Left lung (tissue), 4 donors: ENCODE measurements at regions not wholly inside any gene's neighbourhood (a gene's known extent, or its start where the extent isn't known, plus 50 kb on each side); places are given as distances from the start of the nearest gene placed in this dataset.

Experiments used
- ATAC-seq: fragments of 200-7000 bp; cut with Tn5 transposase; one replicate; pipeline ENCODE4 v1.9.1; 2020; ENCODE audit warnings: moderate library complexity
- DNase-seq, 4 donors: peaks; one replicate each; pipeline ENCODE4 v3.0.0-alpha.2; 2013 to 2020
- H3K27ac ChIP-seq, 2 donors: fragments of 200-600 bp; sonication (generic) in 1 of 2; one replicate each; pipeline versions ENCODE4 v1.5.0 to v1.8.0; 2020 to 2021
- H3K27me3 ChIP-seq, 2 donors: fragments of 200-600 bp; sonication (generic) in 1 of 2; one replicate each; pipeline versions ENCODE4 v1.5.0 to v1.8.0; 2020 to 2021
- H3K36me3 ChIP-seq, 2 donors: fragments of 200-600 bp; sonication (generic) in 1 of 2; one replicate each; pipeline versions ENCODE4 v1.5.0 to v1.8.0; 2020 to 2021
- H3K4me1 ChIP-seq, 2 donors: fragments of 200-600 bp; one replicate each; pipeline ENCODE4 v1.8.0; 2021
- H3K4me3 ChIP-seq, 2 donors: fragments of 200-600 bp; sonication (generic) in 1 of 2; one replicate each; pipeline versions ENCODE4 v1.5.0 to v1.8.0; 2020 to 2021; ENCODE audit warnings: mild to moderate bottlenecking in 1 of 2
- H3K9me3 ChIP-seq, 2 donors: fragments of 200-600 bp; sonication (generic) in 1 of 2; one replicate each; pipeline versions ENCODE4 v1.5.0 to v1.8.0; 2020 to 2021
- CTCF ChIP-seq, 2 donors: fragments of 200-600 bp; sonication (generic) in 1 of 2; IDR thresholded peaks; one replicate each; pipeline versions ENCODE4 v1.5.0 to v1.8.0; 2021; ENCODE audit warnings: antibody characterized with exemption in 2 of 2
- intact Hi-C, 2 donors: fragments of 100-400 bp; cut with DNase I; formaldehyde crosslinking; loops; one replicate each; pipeline versions ENCODE4 v1.11.2 to v1.14.2; 2022
- donor health status: DM: no; HTN: yes; CAD: no.
- donor health status: DM: no; HTN: no; CAD: no.

GRCh38 chr2:180497621-180498152 lies 482.7 kb upstream of the UBE2E3 start:
- Histone ChIP-seq H3K9me3 (peaks cover 0 to 2% of the 10 kb centered on the region in 2 donors), H3K4me1 (no peaks in the 10 kb centered on the region), H3K27me3 (no peaks in the 10 kb centered on the region), H3K36me3 (no peaks in the 10 kb centered on the region), H3K27ac (no peak overlapping the region), H3K4me3 (no peak overlapping the region)
- no peak for ATAC-seq
- intact Hi-C loops, result no loop called here
- DNase-seq, result no peak
- TF ChIP-seq CTCF (IDR thresholded peaks at IDR 0.05), result no peak

- no peaks in the 10 kb centered on the region for H3K27me3 ChIP-seq
- ATAC-seq (no peak), DNase-seq (no peak)
- H3K9me3 ChIP-seq, result peaks cover 0 to 2% of the 10 kb centered on the region in 2 donors
- intact Hi-C loops, result no loop called here
- H3K4me3 ChIP-seq, result no peak overlapping the region
- no peaks in the 10 kb centered on the region for H3K4me1 ChIP-seq
- no peak overlapping the region for H3K27ac ChIP-seq
- no peaks in the 10 kb centered on the region for H3K36me3 ChIP-seq
- no peak for TF ChIP-seq CTCF (IDR thresholded peaks at IDR 0.05)
Observed at GRCh38 chr2:180495606-180496005, 484.8 kb upstream of the UBE2E3 start.

- no peak for TF ChIP-seq CTCF (IDR thresholded peaks at IDR 0.05)
- Histone ChIP-seq H3K27ac (no peak overlapping the region), H3K4me1 (no peaks in the 10 kb centered on the region), H3K27me3 (no peaks in the 10 kb centered on the region), H3K4me3 (no peak overlapping the region), H3K36me3 (no peaks in the 10 kb centered on the region), H3K9me3 (peaks cover 0 to 2% of the 10 kb centered on the region in 2 donors)
- intact Hi-C loops, result no loop called here
- ATAC-seq, result no peak
- DNase-seq, result no peak
Observed at GRCh38 chr2:180494286-180494685, 486.1 kb upstream of the UBE2E3 start.

- Histone ChIP-seq H3K27me3 (no peaks in the 10 kb centered on the region), H3K27ac (no peak overlapping the region), H3K4me3 (no peak overlapping the region), H3K4me1 (no peaks in the 10 kb centered on the region), H3K9me3 (no peaks in the 10 kb centered on the region), H3K36me3 (no peaks in the 10 kb centered on the region)
- intact Hi-C loops, result no loop called here
- no peak for TF ChIP-seq CTCF (IDR thresholded peaks at IDR 0.05)
- ATAC-seq (no peak), DNase-seq (no peak)
Observed at GRCh38 chr2:180482696-180483095, 475.6 kb upstream of the CWC22 start.

GRCh38 chr2:180481998-180482397 lies 474.9 kb upstream of the CWC22 start:
- intact Hi-C loops, result no loop called here
- H3K9me3 ChIP-seq, result no peaks in the 10 kb centered on the region
- no peaks in the 10 kb centered on the region for H3K4me1 ChIP-seq
- H3K36me3 ChIP-seq, result no peaks in the 10 kb centered on the region
- DNase-seq (no peak), ATAC-seq (no peak)
- H3K27ac ChIP-seq, result no peak overlapping the region
- no peaks in the 10 kb centered on the region for H3K27me3 ChIP-seq
- no peak for TF ChIP-seq CTCF (IDR thresholded peaks at IDR 0.05)
- H3K4me3 ChIP-seq, result no peak overlapping the region
